ENCODE measurements at regions not wholly inside any gene's neighbourhood (a gene's known extent, or its start where the extent isn't known, plus 50 kb on each side); places are given as distances from the start of the nearest gene placed in this dataset.

DNA sequence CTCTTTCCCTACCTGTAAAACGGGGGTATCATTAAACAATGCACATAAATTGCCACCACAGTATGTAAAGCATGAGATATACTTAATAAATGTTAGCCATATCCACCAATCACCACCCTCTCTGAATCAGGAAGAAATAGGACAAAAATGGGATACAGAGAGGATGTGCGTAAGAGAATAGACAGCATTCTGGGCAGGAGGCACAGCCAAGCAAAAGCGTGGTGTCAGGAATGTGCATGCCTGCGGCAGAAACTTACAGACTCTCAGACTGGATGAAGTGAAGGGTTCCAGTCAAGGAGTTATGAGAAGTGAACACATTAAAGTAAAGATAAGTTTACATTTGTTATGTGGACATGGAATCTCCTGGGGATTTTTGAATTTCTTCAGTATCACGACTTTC lies 121.7 kb upstream of the MDM1 start:
- TF ChIP-seq, protein P1, sequence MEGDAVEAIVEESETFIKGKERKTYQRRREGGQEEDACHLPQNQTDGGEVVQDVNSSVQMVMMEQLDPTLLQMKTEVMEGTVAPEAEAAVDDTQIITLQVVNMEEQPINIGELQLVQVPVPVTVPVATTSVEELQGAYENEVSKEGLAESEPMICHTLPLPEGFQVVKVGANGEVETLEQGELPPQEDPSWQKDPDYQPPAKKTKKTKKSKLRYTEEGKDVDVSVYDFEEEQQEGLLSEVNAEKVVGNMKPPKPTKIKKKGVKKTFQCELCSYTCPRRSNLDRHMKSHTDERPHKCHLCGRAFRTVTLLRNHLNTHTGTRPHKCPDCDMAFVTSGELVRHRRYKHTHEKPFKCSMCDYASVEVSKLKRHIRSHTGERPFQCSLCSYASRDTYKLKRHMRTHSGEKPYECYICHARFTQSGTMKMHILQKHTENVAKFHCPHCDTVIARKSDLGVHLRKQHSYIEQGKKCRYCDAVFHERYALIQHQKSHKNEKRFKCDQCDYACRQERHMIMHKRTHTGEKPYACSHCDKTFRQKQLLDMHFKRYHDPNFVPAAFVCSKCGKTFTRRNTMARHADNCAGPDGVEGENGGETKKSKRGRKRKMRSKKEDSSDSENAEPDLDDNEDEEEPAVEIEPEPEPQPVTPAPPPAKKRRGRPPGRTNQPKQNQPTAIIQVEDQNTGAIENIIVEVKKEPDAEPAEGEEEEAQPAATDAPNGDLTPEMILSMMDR (IDR thresholded peaks at IDR 0.05; ENCODE audit: low read length): no peak
- no peak for TF ChIP-seq EZH2 (optimal IDR thresholded peaks at IDR 0.05; ENCODE audit: low read depth, low read length)

Data from MM.1S (cell line).